MM.1S (cell line): ENCODE measurements at regions not wholly inside any gene's neighbourhood (a gene's known extent, or its start where the extent isn't known, plus 50 kb on each side); places are given as distances from the start of the nearest gene placed in this dataset.

Experiments
- DNase-seq: peaks from one replicate; pipeline ENCODE4 v3.0.0-alpha.2; 2015
- H2AFZ ChIP-seq: fragments of 300-600 bp; sonication (generic); 2 replicates; pipeline ENCODE4 v1.6.0; 2016; ENCODE audit warnings: antibody characterized with exemption, low read length
- H3F3A ChIP-seq: fragments of 300-600 bp; sonication (generic); 2 replicates; pipeline ENCODE4 v1.6.1; 2016; ENCODE audit warnings: mild to moderate bottlenecking, antibody characterized with exemption, low read length, moderate library complexity, mixed read lengths; ENCODE audit not compliant: insufficient read depth
- H3K27ac ChIP-seq: fragments of 300-600 bp; sonication (generic); 2 replicates; pipeline ENCODE4 v1.5.1; 2016; ENCODE audit warnings: mild to moderate bottlenecking, low read length
- H3K27me3 ChIP-seq: fragments of 300-600 bp; sonication (generic); replicated peaks from 2 replicates; pipeline ENCODE4 v1.6.0; 2016; ENCODE audit warnings: low read length; ENCODE audit not compliant: insufficient read depth
- H3K36me3 ChIP-seq: fragments of 300-600 bp; sonication (generic); replicated peaks from 2 replicates; pipeline ENCODE4 v1.6.1; 2016; ENCODE audit warnings: mild to moderate bottlenecking, low read length, mixed read lengths; ENCODE audit not compliant: insufficient read depth
- H3K4me1 ChIP-seq: fragments of 300-600 bp; sonication (generic); 2 replicates; pipeline ENCODE4 v1.6.1; 2016; ENCODE audit warnings: low read length, mixed read lengths
- H3K4me2 ChIP-seq: fragments of 300-600 bp; sonication (generic); 2 replicates; pipeline ENCODE4 v1.6.0; 2016; ENCODE audit warnings: low read depth, low read length
- H3K4me3 ChIP-seq: fragments of 300-600 bp; sonication (generic); 2 replicates; pipeline ENCODE4 v1.5.1; 2016; ENCODE audit warnings: low read length, mixed read lengths
- H3K79me2 ChIP-seq: fragments of 300-600 bp; sonication (generic); 2 replicates; pipeline ENCODE4 v1.6.1; 2016; ENCODE audit warnings: mixed run types, low read length, mixed read lengths
- H3K9ac ChIP-seq: fragments of 300-600 bp; sonication (generic); 2 replicates; pipeline ENCODE4 v1.6.1; 2016; ENCODE audit warnings: low read length, mixed read lengths
- H3K9me2 ChIP-seq: fragments of 300-600 bp; sonication (generic); replicated peaks from 2 replicates; pipeline ENCODE4 v1.6.1; 2016; ENCODE audit warnings: mild to moderate bottlenecking, low read length, mixed read lengths; ENCODE audit not compliant: insufficient read depth
- H3K9me3 ChIP-seq: fragments of 300-600 bp; sonication (generic); replicated peaks from 2 replicates; pipeline ENCODE4 v1.6.1; 2016; ENCODE audit warnings: mild to moderate bottlenecking, low read length, mixed read lengths; ENCODE audit not compliant: insufficient read depth
- H4K20me1 ChIP-seq: fragments of 300-600 bp; sonication (generic); 2 replicates; pipeline ENCODE4 v1.6.1; 2016; ENCODE audit warnings: mild to moderate bottlenecking, low read length, moderate library complexity, mixed read lengths; ENCODE audit not compliant: insufficient read depth
- CTCF ChIP-seq: fragments of 300-600 bp; sonication (generic); IDR thresholded peaks from 2 replicates; pipeline ENCODE4 v1.5.1; 2016; ENCODE audit warnings: antibody characterized with exemption, low read length, mixed read lengths
- EZH2 ChIP-seq: fragments of 300-600 bp; sonication (generic); optimal IDR thresholded peaks from 2 replicates; pipeline ENCODE3; 2017; ENCODE audit warnings: low read depth, mild to moderate bottlenecking, antibody characterized with exemption, low read length, mixed read lengths
- EZH2phosphoT487 ChIP-seq: fragments of 300-600 bp; sonication (generic); IDR thresholded peaks from 2 replicates; pipeline ENCODE4 v1.6.1; 2018; ENCODE audit warnings: antibody characterized with exemption, low read length

- TF ChIP-seq EZH2 (no peak), EZH2phosphoT487 (no peak), CTCF (no peak)
These were observed 197.5 kb downstream of the C7orf25 start for GRCh38 chr7:42714356-42714755.

DNA sequence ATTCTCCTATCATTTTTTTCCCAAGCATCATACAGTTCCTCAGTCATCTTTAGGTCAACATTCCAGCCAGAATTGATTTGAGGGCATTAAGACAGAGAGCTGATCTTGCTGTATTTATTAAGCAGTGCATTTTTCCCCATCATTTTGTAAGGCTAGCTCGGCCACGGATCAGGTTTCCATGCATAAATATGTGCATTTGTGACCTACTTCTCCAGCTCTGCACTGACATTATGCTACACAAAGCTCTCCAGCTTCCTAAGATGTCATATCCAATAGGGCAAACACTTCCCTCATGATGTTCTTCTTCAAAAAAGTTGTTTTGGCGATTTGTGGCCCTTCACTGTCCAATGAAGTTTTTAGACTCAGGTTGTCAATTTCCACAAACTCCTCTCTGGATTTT is 202.6 kb downstream of the C7orf25 start:
- Histone ChIP-seq H3K4me1 (no peaks in the 10 kb centered on the region), H3K4me2 (no peak overlapping the region), H3K9me3 (no peaks in the 10 kb centered on the region), H3K27ac (no peak overlapping the region), H2AFZ (no peak overlapping the region), H3K27me3 (no peaks in the 10 kb centered on the region), H3K4me3 (no peak overlapping the region), H3K9ac (no peak overlapping the region), H4K20me1 (no peaks in the 10 kb centered on the region), H3K36me3 (no peaks in the 10 kb centered on the region), H3K79me2 (no peaks in the 10 kb centered on the region), H3F3A (no peaks in the 10 kb centered on the region), H3K9me2 (no peaks in the 10 kb centered on the region)
- TF ChIP-seq EZH2 (no peak), CTCF (no peak), EZH2phosphoT487 (no peak)
- no peak for DNase-seq

More at GRCh38 chr7:42714356-42714755, 197.5 kb downstream of the C7orf25 start:
- Histone ChIP-seq H3K4me2 (no peak overlapping the region), H3K27ac (no peak overlapping the region), H3K27me3 (no peaks in the 10 kb centered on the region), H3K4me1 (no peaks in the 10 kb centered on the region), H3K4me3 (no peak overlapping the region), H3K9me2 (no peaks in the 10 kb centered on the region), H3K9me3 (no peaks in the 10 kb centered on the region), H4K20me1 (no peaks in the 10 kb centered on the region), H3K9ac (no peak overlapping the region), H3K36me3 (no peaks in the 10 kb centered on the region), H3K79me2 (no peaks in the 10 kb centered on the region), H3F3A (no peaks in the 10 kb centered on the region), H2AFZ (no peak overlapping the region)
- no peak for DNase-seq

GRCh38 chr7:42704710-42705109 is 207.2 kb downstream of the C7orf25 start:
- Histone ChIP-seq H3K27ac (no peak overlapping the region), H3K4me3 (no peak overlapping the region), H3K4me2 (no peak overlapping the region), H3K27me3 (no peaks in the 10 kb centered on the region), H3K9me2 (no peaks in the 10 kb centered on the region), H3K36me3 (no peaks in the 10 kb centered on the region), H3K4me1 (no peaks in the 10 kb centered on the region), H4K20me1 (no peaks in the 10 kb centered on the region), H3K9ac (no peak overlapping the region), H2AFZ (no peak overlapping the region), H3F3A (no peaks in the 10 kb centered on the region), H3K9me3 (no peaks in the 10 kb centered on the region), H3K79me2 (no peaks in the 10 kb centered on the region)
- no peak for DNase-seq
- TF ChIP-seq EZH2phosphoT487 = no peak

DNA sequence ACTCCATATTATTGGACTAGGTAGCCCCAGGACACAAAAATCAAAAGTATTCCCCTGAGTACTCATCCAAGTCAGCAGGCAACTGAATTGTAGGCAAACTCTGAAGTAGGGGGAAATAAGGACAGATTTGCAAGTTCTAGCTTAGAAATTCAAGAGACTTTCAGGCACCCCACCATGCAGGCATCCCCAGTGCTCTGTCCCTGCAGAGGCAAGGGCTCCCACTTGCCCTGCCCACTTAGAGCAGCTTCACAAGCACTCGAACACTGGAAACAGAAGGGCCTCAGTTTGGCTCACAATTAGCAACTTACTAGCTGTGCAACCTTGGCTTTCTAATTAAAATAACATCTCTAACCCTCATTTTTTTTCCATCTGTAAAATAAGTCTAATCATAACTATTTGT is 209.2 kb downstream of the C7orf25 start:
- Histone ChIP-seq H3K27me3 (no peaks in the 10 kb centered on the region), H3K4me1 (no peaks in the 10 kb centered on the region), H3K9me2 (no peaks in the 10 kb centered on the region), H4K20me1 (no peaks in the 10 kb centered on the region), H3K4me2 (no peak overlapping the region), H3K36me3 (no peaks in the 10 kb centered on the region), H3F3A (no peaks in the 10 kb centered on the region), H3K79me2 (no peaks in the 10 kb centered on the region), H3K4me3 (no peak overlapping the region), H3K9ac (no peak overlapping the region), H3K9me3 (no peaks in the 10 kb centered on the region), H3K27ac (no peak overlapping the region), H2AFZ (no peak overlapping the region)
- TF ChIP-seq CTCF = no peak
- no peak for TF ChIP-seq EZH2
- TF ChIP-seq EZH2phosphoT487 = no peak
- DNase-seq = no peak
